ENCODE measurements at regions not wholly inside any gene's neighbourhood (a gene's known extent, or its start where the extent isn't known, plus 50 kb on each side); places are given as distances from the start of the nearest gene placed in this dataset.

- H3K4me1 Mint-ChIP-seq = no peaks in the 10 kb centered on the region
- H3K4me2 ChIP-seq (replicated peaks; ENCODE audit: extremely low read depth, low read length, poor library complexity, severe bottlenecking) = no peak overlapping the region
Observed at GRCh38 chr5:97266576-97266975, 83.5 kb upstream of the RIOK2 start.

DNA sequence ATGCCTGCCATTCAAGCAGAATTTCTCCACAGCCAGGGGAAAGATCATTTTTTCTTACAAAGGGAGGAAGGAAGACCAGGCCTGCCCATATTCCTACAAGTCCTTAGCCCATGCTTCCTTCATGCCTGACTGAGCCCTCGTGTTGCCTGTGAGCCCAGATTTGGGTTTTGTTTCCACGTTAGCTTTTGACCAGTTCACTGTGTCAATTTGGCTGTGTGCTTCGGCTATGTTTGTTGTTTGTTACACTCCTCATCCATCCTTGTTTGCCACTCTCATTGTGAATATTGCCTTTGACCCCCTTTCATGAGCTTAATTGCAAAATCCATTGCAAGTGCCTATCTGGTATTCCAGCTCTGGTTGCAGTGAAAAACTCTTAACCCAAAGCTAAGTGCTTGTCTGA is 84.7 kb upstream of the RIOK2 start:
- H3K4me1 Mint-ChIP-seq = no peaks in the 10 kb centered on the region
- Histone ChIP-seq H2AFZ (ENCODE audit: insufficient read depth, low read depth, low read length, poor library complexity, severe bottlenecking) (no peak overlapping the region), H4K20me1 (ENCODE audit: insufficient read depth, low read length) (no peaks in the 10 kb centered on the region), H3K79me2 (ENCODE audit: insufficient read depth, low read length) (no peaks in the 10 kb centered on the region), H3K9ac (ENCODE audit: insufficient read depth, low read length, poor library complexity, severe bottlenecking) (no peak overlapping the region), H3K4me1 (ENCODE audit: control insufficient read depth in 1 of 2, insufficient read depth in 2 of 2, low read length in 2 of 2) (no peaks in the 10 kb centered on the region), H3K36me3 (replicated peaks in 1 of 2; ENCODE audit: control insufficient read depth in 1 of 2, insufficient read depth in 2 of 2, low read length in 2 of 2) (no peaks in the 10 kb centered on the region), H3K9me3 (replicated peaks in 1 of 2; ENCODE audit: control insufficient read depth in 1 of 2, insufficient read depth in 1 of 2, low read length in 2 of 2) (no peaks in the 10 kb centered on the region), H3K4me3 (replicated peaks in 1 of 3; ENCODE audit: low read depth in 2 of 3, low read length in 3 of 3) (no peak overlapping the region), H3K4me2 (replicated peaks; ENCODE audit: extremely low read depth, low read length, poor library complexity, severe bottlenecking) (no peak overlapping the region), H3K27me3 (ENCODE audit: control insufficient read depth in 2 of 2, insufficient read depth in 2 of 2, low read length in 2 of 2) (no peaks in the 10 kb centered on the region), H3K27ac (ENCODE audit: low read depth in 1 of 2, low read length in 2 of 2) (no peak overlapping the region)
- DNase-seq = no peak
- intact Hi-C loops (cut with micrococcal nuclease) = no loop called here
- no peak overlapping the region for H3K4me3 Mint-ChIP-seq
- TF ChIP-seq CTCF (IDR thresholded peaks at IDR 0.05) = no peak
- H3K27ac Mint-ChIP-seq = no peak overlapping the region
- 80% methylated on average over 1 of the region's 3 CpGs for WGBS (ENCODE audit: insufficient coverage)
- H3K27me3 Mint-ChIP-seq (ENCODE audit: low read depth in 3 of 3) = peaks cover 0 to 5% (median 0%) of the 10 kb centered on the region in 3 donors
- no peaks in the 10 kb centered on the region for H3K36me3 Mint-ChIP-seq
- H3K9me3 Mint-ChIP-seq = peaks cover 0 to 15% (median 3%) of the 10 kb centered on the region in 7 donors

More at GRCh38 chr5:97266576-97266975, 83.5 kb upstream of the RIOK2 start:
- H3K27ac ChIP-seq (ENCODE audit: low read depth in 1 of 2, low read length in 2 of 2) = no peak overlapping the region
- H3K9me3 Mint-ChIP-seq = peaks cover 0 to 13% (median 2%) of the 10 kb centered on the region in 7 donors
- H3K4me3 ChIP-seq (replicated peaks in 1 of 3; ENCODE audit: low read depth in 2 of 3, low read length in 3 of 3) = no peak overlapping the region
- H4K20me1 ChIP-seq (ENCODE audit: insufficient read depth, low read length) = no peaks in the 10 kb centered on the region
- no peak overlapping the region for H3K9ac ChIP-seq (ENCODE audit: insufficient read depth, low read length, poor library complexity, severe bottlenecking)
- H3K4me3 Mint-ChIP-seq = no peak overlapping the region
- no peaks in the 10 kb centered on the region for H3K36me3 Mint-ChIP-seq
- H3K4me1 ChIP-seq (ENCODE audit: control insufficient read depth in 1 of 2, insufficient read depth in 2 of 2, low read length in 2 of 2) = no peaks in the 10 kb centered on the region
- H3K27me3 Mint-ChIP-seq (ENCODE audit: low read depth in 3 of 3) = peaks cover 0 to 3% (median 0%) of the 10 kb centered on the region in 3 donors
- DNase-seq = no peak
- TF ChIP-seq CTCF (IDR thresholded peaks at IDR 0.05) = no peak
- no peak overlapping the region for H2AFZ ChIP-seq (ENCODE audit: insufficient read depth, low read depth, low read length, poor library complexity, severe bottlenecking)
- H3K9me3 ChIP-seq (replicated peaks in 1 of 2; ENCODE audit: control insufficient read depth in 1 of 2, insufficient read depth in 1 of 2, low read length in 2 of 2) = no peaks in the 10 kb centered on the region
- intact Hi-C loops (cut with micrococcal nuclease) = no loop called here
- H3K27me3 ChIP-seq (ENCODE audit: control insufficient read depth in 2 of 2, insufficient read depth in 2 of 2, low read length in 2 of 2) = no peaks in the 10 kb centered on the region
- WGBS (ENCODE audit: insufficient coverage) = no CpG with 5 or more reads among the region's 5 CpGs
- H3K79me2 ChIP-seq (ENCODE audit: insufficient read depth, low read length) = no peaks in the 10 kb centered on the region
- no peak overlapping the region for H3K27ac Mint-ChIP-seq
- H3K36me3 ChIP-seq (replicated peaks in 1 of 2; ENCODE audit: control insufficient read depth in 1 of 2, insufficient read depth in 2 of 2, low read length in 2 of 2) = no peaks in the 10 kb centered on the region
